HG03565 (cell line): ENCODE measurements at regions not wholly inside any gene's neighbourhood (a gene's known extent, or its start where the extent isn't known, plus 50 kb on each side); places are given as distances from the start of the nearest gene placed in this dataset.
"Not testable (repeated sequence)": the region's sequence is repeated elsewhere in the genome, so short reads cannot be mapped to it uniquely, and the experiment has no call there.

ENCODE experiments used
- ATAC-seq: cut with Tn5 transposase; IDR thresholded peaks from one replicate; pipeline ENCODE4 v1.9.1; 2021; ENCODE audit warnings: mild to moderate bottlenecking, moderate library complexity; ENCODE audit not compliant: unreplicated experiment

DNA sequence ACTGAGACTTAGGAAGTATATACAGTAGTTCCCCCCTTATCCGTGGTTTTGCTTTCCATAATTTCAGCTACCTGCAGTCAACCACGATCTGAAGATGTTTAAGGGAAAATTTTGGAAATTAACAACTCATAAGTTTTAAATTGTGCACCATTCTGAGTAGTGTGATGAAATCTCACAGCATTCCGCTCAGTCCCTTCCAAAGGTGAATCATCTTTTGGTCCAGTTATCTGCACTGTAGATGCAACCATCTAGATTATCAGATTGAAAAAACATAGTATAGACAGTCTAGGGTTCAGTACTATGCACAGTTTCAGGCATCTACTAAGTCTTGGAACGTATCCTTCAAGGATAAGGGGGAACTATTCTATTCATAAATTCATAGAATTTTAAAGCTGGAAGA lies 109.0 kb downstream of the ANXA3 start:
- no peak for ATAC-seq

DNA sequence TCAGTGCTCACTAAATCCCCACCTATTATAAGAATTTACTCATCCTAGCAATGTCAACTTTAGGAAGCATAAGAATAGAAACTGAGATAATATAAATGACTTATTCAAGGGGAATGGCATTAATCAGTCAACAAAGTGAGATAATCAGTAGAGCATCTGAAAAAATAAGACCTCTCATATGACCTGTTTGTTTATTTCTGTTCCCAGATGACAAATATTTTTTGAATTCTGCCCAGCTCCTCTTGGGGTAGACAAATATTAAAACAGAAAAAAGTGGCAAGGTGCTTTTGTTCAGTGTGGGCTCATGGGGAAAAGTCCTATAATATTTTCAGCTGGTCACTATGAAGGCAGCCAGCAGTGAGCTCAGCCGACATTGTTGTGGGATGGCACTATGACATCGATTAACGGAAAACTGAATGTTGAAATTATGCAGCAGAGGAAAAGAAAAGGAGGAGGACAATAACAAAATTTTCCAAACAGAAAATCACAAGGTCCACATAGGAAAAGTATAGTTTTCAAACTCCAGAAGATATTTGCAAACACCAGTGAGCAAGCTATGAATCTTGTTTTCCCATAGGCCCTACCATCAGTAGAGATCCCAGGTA lies 109.6 kb downstream of the ANXA3 start:
- no peak for ATAC-seq

DNA sequence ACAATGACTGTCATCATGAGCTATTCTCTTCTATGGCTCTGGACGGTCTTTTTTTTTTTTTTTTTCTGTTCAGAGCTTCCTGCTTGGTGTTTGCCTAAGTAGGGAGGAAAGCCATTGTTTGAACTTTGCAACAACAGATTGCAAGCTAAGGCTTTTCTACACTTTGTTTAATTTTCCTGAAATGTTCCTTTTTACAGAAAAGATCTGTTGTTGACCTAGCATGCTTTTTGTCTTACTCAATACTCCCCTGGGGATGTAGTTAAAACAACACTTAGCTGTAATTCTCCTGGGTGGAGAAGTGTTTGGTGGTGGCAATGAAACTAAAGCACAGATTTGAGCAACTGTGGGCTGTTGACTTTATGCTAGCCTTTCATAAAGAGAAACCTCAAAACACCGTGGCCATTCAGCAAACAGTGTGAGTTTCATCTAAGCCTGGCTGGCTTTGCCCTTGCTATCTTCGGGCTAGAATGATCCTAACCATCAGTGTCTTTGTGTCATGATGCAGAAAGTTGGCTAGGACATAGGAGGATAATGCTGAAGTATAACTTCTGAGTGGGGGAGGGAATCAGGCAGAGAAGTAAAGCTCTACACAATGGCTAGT lies 110.5 kb downstream of the ANXA3 start:
- ATAC-seq, result peak; percentile 76

- no peak for ATAC-seq
These were observed 111.1 kb downstream of the ANXA3 start for GRCh38 chr4:78662658-78663057.

GRCh38 chr4:78664296-78664695 lies 111.9 kb upstream of the BMP2K start:
- ATAC-seq, result not testable (repeated sequence)

DNA sequence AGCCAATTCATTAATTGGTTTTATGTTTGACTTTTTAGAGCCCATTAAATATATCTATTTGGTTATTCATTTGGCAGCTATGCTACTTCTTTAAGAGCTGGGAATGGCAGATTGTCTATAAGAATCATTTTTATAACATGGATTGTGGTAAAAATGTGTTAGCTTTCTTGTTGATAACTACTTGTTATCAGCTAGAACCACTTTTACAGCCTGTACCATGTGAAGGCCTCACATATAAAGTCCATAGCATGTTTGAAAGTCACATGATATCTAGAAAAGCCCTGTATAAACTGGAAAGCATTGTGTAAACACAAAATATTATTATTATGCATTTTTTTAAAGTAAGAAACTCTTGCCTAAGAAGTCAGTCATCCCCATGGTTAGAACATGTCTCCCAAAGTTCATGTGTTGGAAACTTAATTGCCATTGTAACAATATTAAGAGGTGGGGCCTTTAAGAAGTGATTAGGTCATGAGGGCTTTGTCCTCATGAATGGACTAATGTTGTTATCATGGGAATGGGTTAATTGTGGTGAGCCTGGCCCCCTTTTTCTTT lies 110.9 kb upstream of the BMP2K start:
- no peak for ATAC-seq

GRCh38 chr4:78666830-78667258 lies 109.3 kb upstream of the BMP2K start:
- no peak for ATAC-seq

DNA sequence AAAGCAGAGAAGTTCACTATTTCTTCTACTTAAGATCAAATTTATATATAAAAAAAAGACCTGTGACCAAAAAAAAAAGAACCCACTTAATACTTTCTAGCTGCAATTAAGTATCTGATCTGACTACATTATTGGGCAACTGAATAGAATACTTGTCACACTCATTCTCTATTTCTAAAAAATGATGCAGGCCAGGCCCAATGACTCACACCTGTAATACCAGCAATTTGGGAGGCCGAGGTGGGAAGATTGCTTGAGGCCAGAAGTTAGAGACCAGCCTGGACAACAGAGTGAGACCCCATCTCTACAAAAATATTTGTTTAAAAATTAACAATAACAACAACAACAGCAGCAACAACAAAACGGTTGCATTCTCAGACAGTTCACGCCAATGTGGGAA lies 108.8 kb upstream of the BMP2K start:
- peak; percentile 12 for ATAC-seq

DNA sequence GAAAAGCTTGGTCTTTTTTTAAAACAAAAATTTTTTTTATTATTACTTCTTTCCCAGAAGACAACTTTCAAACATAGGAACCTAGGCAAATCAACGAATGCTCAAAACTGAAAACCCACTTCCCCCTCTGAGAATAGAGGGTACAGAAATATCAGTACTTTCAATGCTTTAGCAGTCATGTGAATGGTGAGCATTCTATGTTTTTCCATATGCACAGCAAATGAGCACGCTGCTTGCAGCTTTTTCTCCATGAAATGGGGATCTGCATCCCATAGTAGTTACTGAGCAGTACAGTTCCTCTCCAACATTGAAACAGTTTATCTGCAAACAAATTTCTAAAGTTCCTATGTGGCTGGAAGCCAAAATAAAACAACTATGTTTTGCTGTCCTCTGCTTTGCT lies 108.4 kb upstream of the BMP2K start:
- ATAC-seq, result peak; percentile 89

DNA sequence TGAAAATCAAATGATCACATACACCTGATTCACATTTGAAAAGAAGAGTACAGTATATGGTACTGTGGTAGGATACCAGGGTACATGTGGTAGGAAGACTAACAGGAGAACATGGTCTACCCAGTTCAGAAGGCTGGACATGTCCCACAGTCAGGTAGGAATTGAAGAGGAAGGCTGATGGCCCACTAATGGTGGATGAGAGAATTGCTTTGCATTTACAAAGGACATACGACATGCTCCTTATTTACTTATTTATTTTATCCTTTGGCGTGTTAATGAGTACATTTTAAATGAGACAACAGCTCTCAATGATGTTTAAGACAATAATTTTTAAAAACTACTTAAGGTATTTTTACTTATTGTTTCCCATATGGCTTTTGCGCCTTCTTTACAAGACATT lies 106.7 kb upstream of the BMP2K start:
- no peak for ATAC-seq

DNA sequence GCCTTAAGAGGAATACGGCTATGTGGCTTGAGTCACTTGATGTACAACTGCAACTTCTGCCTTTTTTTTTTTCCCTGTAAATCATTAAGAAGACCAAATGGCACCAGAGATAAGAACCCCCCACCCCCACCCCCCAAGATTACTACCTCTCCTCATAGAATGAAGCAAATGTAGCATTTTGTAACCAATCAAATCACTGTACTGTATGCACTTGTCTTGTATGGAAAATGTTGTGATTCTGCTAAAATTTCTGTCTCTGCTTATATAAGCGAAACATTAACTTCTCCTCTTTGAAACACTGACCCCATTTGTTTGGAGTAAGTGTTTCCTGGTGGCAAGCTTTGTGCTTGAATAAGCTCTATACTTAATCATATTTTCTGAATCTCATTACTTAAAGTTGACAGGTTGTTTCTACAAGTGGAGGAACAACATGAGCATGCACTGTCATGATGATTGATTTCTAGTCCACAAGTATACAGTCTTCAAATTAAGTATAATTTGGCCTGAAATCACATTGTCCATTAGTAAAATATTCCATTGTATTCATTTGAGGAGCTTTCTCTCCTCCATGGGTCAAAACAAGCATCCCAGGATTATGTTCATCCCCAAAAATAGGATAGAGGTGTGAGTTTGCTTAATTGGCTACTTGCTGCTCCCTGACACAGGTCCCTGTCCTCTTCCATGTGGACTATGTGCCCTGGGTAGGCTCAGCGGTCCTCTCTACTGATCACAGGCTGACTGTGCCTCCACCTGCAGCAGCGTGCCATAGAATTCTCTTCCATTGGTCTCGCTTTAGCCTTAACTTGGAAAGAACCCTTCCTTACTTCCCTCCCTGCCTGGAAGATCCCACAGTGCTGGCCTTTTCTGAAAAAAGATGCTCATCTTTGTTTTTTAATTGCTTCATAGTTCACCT lies 104.0 kb upstream of the BMP2K start:
- no peak for ATAC-seq

DNA sequence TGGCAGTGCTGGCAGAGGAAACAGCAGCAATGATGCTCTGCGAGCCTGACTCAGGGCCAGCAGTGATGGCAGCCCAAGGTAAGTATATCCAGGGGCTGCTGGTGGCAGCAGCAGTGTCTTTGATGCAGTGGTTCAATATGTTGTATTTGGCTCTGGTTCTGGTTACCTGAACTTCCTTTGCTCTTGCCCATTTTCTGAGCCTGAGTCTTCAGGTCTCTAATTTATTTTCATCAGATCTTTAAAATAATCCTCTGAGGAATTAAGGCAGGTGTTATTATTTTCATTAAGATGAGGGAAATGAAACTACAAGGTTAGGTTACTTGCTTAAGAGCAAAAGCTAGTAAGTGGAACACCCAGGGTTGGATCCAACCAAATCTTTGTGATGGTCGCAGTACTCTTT lies 102.8 kb upstream of the BMP2K start:
- no peak for ATAC-seq

DNA sequence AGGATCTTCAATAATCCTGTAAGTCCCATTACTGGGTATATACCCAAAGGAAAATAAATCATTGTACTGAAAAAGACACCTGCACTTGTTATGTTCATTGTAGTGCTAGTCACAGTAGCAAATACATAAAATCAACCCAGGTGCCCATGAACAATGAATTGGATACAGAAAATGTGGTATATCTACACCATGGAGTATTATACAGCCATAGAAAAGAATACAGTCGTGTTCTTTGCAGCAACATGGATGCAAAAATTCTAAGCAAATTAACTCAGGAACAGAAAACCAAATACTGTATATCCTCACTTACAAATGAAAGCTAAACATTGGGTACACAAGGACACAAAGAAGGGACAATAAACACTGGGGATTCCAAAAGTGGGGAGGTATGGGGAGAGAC lies 100.8 kb upstream of the BMP2K start:
- no peak for ATAC-seq

- ATAC-seq, result no peak
These were observed 94.1 kb upstream of the BMP2K start for GRCh38 chr4:78682070-78682469.

DNA sequence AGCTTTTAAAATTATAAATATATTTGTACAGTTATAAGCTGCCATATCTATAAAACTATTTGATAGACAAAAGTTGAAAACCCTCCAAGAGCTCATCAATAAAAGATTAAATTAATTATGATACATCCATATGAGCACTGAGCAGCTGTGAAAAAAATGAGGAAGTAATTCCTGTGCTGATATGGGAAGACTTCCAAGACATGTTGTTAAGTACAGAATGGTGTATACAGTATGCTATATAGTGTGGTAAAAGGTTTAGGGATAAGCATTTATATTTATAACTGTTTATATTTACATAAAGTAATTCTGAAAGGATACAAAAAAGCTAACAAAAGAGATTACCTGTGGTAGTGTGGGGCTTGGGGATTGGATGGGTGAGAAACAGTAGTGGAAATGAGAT lies 92.8 kb upstream of the BMP2K start:
- no peak for ATAC-seq

DNA sequence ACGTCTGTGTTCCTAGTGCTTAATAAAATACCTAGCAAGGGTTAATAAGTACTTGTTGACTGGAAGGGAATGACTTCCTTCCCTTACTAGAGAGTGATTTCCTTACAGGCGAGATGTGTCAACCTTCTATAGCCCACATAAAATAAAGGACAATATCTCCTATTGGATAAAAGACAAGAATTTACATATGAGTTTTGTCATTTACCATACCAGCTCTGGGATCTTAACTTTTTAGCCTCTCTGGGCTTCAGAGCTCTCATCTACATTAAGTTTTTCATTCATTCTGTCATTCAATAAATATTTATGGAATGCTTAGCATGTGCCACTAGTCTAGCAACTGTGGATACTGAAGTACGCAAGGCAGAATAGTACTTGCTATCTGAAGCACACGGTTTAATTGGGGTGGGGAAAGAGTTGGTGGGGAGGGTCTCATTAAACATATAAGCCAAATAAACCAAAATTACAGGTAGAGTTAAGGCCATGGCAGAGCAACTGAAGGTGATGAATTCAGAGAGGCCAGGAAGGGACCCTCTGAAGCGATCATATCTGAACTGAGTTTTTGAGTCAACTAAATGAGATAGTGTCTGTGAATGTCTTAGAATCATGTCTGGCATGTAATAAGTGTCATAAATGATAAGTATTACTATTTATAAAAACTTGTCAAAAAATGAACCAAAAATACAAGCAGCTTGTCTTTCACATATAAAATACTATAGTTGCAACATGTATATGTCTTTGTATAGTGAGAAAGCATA lies 91.6 kb upstream of the BMP2K start:
- no peak for ATAC-seq

DNA sequence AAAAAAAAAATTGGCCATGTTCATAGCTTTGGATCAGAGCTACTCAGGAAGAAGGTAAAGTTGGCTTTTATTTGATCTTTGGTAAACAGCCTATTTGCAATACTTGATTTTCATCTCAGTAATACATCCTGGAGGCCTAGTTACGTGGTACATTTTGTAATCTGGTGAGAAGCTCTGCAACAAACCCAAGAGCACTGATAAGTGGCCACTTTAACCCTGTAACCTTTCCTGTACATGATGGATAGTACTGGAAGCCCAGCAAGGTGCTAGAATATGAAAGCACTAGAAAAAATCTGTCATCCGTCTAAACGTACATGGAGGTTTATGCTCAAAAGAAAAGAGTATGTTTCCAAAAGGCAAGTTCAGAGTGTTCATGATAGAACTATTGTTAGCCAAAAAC lies 88.3 kb upstream of the BMP2K start:
- no peak for ATAC-seq

DNA sequence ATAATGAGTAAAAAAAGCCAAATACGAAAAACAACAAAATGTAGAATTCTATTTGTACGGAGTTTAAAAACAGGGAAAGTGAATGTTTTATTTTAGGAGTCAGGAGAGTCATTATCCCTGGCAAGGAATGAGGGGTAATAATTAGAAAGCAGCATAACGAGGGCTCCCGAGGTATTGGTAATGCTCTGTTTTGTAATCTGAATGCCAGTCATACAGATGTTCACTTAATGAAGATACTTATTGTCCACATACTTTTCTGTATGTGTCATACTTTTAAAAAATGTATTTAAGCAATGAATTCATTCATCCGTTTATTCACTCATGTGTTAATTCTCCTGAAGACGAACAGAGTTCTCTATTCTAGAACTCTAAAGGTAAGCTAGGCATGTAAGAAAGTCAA lies 87.8 kb upstream of the BMP2K start:
- no peak for ATAC-seq

DNA sequence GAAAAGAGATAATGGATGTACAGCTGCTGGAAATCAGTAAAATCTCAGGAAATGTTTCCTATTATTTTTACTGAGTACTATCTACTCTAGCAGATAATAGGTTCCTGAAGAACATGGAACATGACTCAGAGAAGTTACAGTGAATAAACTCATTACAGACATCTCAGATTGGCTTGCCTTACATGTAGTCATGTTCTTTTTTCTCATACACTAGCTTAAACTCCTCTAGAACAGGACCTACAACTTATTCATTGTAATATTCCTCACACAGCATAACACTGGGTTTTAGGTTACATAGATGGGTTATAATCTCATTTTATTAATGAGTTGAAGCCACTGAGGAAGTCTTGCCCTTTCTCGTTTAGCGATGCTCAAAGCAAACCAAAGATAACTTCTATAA lies 86.9 kb upstream of the BMP2K start:
- no peak for ATAC-seq

GRCh38 chr4:78689700-78690323 lies 86.3 kb upstream of the BMP2K start:
- no peak for ATAC-seq

GRCh38 chr4:78691334-78691754 lies 84.8 kb upstream of the BMP2K start:
- ATAC-seq, result no peak
